Activated CD4-positive, alpha-beta T cell treated with anti-CD3 and anti-CD28 coated beads, Interleukin-2, amount 50 U/mL, for 4 hours (primary cell): ENCODE measurements at regions not wholly inside any gene's neighbourhood (a gene's known extent, or its start where the extent isn't known, plus 50 kb on each side); places are given as distances from the start of the nearest gene placed in this dataset.
"Not testable (repeated sequence)": the region's sequence is repeated elsewhere in the genome, so short reads cannot be mapped to it uniquely, and the experiment has no call there.

Source experiments
- DNase-seq, 2 experiments: peaks; one replicate each; pipeline ENCODE4 v3.0.0-alpha.2; 2020

- no peak for DNase-seq
These were observed 593.8 kb downstream of the SMARCA1 start for GRCh38 chrX:128929271-128930057.

- DNase-seq = no peak
These were observed 594.7 kb downstream of the SMARCA1 start for GRCh38 chrX:128928636-128929035.

DNA sequence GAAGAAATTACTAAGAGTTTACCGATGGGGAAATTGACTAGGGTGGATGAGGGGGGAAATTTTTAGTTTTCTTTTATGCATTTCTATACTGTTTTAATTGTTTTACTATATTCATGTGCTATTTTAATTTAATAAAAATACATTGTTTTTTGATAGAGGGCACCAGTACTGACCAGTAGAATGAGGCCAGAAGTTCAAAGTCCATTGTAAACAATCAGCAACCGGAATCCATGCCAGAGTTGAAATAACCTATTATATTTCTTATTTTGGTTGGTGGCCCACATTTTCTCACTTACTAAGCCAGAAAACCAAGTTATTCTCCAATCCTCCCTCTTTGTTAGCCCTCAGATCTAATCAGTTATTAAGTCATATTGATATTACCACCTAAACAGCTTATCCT, 595.9 kb downstream of the SMARCA1 start:
- DNase-seq = no peak

DNA sequence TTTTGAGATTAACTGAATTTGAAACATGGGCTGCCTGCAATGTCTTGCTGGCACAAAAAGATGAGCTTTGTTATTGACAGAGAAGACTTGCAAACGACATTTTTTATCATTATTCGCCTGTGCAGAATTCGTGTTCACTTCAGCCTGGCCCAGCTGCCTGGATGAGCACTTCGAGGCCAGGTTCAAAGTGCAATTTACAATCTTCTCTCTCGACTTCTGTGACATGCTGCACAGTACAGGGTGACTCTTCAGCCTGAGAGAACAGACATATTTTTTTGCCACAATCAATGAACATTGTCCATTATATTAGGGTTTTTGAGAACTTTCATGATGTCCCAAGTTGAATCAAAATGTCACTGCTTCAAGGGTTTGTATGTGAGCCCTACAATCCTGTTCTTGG, 616.5 kb downstream of the SMARCA1 start:
- DNase-seq = no peak

GRCh38 chrX:128901018-128901417, 622.3 kb downstream of the SMARCA1 start:
- no peak for DNase-seq

- DNase-seq = no peak
These were observed 625.7 kb downstream of the SMARCA1 start for GRCh38 chrX:128897621-128898020.

DNA sequence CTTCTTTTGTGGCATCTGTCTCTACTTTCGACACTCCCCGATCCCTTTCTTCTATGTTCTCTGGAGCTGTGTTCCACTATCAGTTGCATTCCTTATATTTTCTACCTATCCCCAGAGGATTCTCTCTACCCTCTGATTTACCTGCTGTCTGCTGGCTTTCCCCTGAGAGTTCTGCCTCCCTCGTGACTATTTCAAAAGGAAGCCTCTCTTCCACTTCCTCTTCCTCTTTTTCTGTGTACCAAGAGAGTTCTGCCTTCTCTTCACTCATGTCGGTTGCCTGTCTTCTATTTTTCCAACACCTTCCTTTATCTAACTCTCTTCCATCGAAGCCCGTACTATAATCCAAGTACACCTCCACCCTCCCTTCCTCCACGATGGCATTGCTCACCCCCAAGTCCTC, 631.7 kb downstream of the SMARCA1 start:
- no peak for DNase-seq

DNA sequence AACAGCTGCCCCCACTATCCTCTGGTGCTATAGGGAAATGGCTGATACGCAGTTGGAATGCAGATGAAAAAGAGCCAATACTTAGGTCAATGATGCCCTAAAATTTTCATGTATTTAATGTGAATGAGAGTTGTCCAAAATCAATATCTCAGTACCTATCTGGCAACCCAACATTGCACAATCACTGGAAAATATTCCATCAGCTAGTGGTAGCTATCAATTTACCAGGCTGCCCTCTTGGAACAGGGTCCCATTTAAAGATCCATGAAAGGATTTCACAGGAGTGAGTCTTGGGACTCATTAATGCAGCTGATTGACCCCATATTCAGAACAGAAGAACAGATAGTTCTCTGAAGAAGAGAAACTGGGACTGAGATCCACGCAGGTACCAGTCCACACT, 638.9 kb downstream of the SMARCA1 start:
- no peak for DNase-seq

GRCh38 chrX:128883650-128884049, 639.6 kb downstream of the SMARCA1 start:
- no peak for DNase-seq

DNA sequence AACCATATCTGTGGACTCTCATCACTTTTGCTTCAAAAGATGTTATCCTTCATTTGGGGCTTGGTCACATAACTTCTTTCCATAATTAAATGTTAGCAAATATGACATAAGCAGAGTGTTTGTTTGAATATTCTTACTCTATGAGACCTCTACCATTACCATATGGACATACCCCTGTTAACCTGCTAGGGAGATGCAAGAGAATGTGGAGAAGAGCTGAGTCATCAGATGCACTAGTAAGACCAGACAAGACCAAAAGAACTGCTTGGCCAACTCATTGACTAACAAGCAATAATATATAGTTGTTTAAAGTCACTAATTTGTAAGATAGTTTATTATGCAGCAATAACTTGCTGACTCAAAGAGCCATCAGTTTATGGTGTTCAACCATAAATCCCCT, 652.9 kb downstream of the SMARCA1 start:
- no peak for DNase-seq

DNA sequence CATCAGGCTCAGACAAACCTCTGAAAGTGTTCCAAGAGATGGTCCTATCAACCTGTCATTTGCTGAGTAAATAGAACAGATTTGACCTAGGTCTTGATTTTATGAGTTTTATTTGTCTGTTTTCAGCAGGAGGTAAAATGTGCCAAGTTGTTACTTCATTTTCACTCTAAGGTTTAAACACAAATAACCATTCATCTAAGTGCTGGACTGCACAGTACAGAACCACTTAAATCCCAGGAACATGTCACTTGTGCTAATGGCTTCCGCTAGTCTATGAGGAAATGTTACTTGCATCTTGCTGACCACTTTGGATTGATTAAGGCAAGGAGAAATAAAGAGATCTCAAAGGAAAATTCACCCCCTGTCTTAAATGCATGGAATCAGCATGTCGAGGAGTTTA, 660.7 kb downstream of the SMARCA1 start:
- no peak for DNase-seq

DNA sequence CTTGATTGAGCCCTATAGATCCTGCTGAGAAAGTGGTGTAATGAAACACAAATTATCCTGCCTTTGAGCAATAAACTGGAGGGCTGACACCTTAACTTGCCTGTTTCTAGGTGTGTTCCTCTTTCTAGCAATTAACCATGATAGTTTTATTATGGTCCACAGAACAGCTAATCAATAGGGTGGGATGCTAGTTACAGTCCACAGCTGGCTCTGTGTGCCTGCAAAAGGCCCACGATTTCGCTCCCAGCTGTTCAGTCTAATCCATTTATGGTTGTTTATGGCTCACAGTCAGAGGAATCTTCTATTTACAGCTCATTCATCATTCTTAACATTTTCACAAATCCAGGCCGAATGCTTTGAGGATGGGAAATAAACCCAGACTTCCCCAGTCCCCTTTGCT, 674.9 kb downstream of the SMARCA1 start:
- DNase-seq = no peak

GRCh38 chrX:128846385-128846784, 676.9 kb downstream of the SMARCA1 start:
- DNase-seq = no peak

GRCh38 chrX:128818690-128819089, 704.6 kb downstream of the SMARCA1 start:
- DNase-seq = no peak

- DNase-seq = no peak
These were observed 706.4 kb downstream of the SMARCA1 start for GRCh38 chrX:128816919-128817318.

DNA sequence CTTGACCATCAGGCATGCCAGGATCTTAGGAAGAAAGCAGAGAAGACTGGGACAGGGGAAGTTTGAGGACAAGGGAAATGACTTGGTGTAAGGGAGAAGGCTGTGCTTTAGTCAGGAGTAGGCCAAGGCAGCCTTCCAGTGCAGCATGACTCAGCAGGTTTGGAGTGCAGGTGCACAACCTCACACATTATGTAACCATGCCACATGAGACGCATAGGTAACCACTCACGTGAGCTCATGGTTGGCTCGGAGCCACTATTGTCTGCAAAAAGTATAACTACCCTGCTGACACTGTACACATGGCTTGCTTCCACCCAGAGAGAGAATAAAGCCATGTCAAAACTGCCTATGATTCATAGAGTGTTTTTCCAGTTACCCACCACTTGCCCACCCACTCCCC, 715.9 kb downstream of the SMARCA1 start:
- no peak for DNase-seq

GRCh38 chrX:128805236-128805635, 718.1 kb downstream of the SMARCA1 start:
- no peak for DNase-seq

- DNase-seq = no peak
These were observed 718.5 kb downstream of the SMARCA1 start for GRCh38 chrX:128804828-128805227.

DNA sequence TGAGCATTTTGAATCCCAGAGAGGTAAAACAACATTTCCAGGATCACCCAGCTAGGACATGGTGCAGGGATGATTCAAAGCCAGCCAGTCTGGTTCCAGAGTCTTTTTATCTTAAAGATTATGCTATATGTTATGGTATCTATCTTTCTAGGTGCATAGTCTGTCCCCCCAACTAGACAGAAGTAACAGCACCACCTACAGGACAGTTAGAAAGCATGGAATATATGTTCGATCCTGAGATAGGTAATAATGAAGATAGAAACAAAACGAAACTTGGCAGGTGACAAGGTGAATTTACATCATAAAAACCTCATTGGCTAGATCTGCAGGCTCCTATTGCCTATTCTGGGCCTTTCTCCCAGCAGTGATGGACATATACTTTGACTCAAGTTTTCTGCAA, 723.2 kb downstream of the SMARCA1 start:
- no peak for DNase-seq

- DNase-seq = not testable (repeated sequence)
These were observed 730.9 kb upstream of the ACTRT1 start for GRCh38 chrX:128783139-128783538.

DNA sequence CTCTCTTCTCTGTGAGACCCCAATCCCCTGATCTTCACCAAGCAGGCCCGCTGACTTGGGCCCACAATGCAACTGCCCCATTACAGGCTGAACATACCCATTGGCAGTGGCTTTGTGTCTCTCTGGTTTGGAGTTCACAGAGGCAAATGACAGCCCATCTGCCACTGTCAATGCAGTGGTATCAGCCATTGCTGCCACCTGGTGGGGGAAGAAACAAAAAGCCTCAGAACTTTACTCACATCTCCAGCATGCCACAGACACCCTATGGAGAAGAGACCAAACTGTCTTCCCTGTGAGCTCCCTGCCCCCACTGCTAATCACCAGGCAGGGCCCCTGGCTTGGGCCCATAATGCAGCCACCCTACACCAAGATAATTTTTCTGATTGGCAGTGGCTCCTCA, 729.3 kb upstream of the ACTRT1 start:
- no peak for DNase-seq

DNA sequence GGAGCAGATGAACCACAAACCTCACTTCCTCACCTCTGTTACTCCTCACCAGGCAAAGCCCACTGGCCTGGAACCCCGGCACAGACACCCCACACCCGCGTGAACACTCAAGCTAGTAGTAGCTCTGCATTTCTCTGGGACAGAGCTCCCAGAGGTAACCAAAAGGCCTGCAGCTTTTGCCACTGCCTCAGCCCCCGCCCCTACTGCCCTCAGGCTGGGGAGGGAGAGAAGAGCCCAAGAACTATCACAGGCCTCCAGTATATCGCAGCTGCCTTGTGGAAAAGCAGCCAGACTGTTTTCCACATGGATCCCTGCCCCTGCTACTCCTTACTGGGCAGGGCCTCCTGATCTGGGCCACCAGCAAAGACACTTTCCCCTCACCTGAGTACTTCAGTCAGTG, 728.7 kb upstream of the ACTRT1 start:
- no peak for DNase-seq

- DNase-seq = no peak
These were observed 717.3 kb upstream of the ACTRT1 start for GRCh38 chrX:128769495-128769894.

GRCh38 chrX:128759745-128760144, 707.5 kb upstream of the ACTRT1 start:
- DNase-seq = no peak

DNA sequence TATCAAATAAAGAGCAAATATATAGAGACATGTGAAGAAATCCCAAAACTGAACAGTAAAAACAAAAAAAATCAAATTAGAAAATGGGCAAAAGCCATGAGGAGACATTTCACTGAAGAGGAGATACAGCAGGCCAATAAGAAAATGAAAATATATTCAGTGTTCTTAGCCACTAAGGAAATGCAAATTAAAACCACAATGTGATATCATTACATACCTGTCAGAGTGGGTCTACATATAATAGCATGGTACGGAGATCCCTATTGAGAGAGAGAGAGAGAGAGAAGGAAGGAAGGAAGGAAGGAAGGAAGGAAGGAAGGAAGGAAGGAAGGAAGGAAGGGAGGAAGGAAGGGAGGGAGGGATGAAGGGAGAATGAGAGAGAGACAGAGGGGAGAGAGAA, 707.0 kb upstream of the ACTRT1 start:
- DNase-seq = no peak
